ENCODE measurements at regions not wholly inside any gene's neighbourhood (a gene's known extent, or its start where the extent isn't known, plus 50 kb on each side); places are given as distances from the start of the nearest gene placed in this dataset.
"Not testable (repeated sequence)": the region's sequence is repeated elsewhere in the genome, so short reads cannot be mapped to it uniquely, and the experiment has no call there.

- no peak for DNase-seq
Observed at GRCh38 chr11:103585911-103586310, 450.5 kb upstream of the DDI1 start.

GRCh38 chr11:103586756-103587155 is 449.7 kb upstream of the DDI1 start:
- DNase-seq = no peak

- no peak for DNase-seq
Observed at GRCh38 chr11:103587901-103588788, 448.3 kb upstream of the DDI1 start.

GRCh38 chr11:103591554-103591953 is 444.9 kb upstream of the DDI1 start:
- DNase-seq = no peak

- DNase-seq = no peak
Observed at GRCh38 chr11:103594283-103594682, 442.2 kb upstream of the DDI1 start.

- DNase-seq = no peak
Observed at GRCh38 chr11:103596315-103596714, 440.1 kb upstream of the DDI1 start.

GRCh38 chr11:103601225-103601846 is 435.1 kb upstream of the DDI1 start:
- DNase-seq = no peak

- DNase-seq = no peak
Observed at GRCh38 chr11:103602840-103603239, 433.6 kb upstream of the DDI1 start.

- DNase-seq = no peak
Observed at GRCh38 chr11:103604310-103604709, 432.1 kb upstream of the DDI1 start.

- DNase-seq = no peak
Observed at GRCh38 chr11:103608566-103608965, 427.9 kb upstream of the DDI1 start.

- no peak for DNase-seq
Observed at GRCh38 chr11:103609117-103610066, 427.0 kb upstream of the DDI1 start.

- DNase-seq = no peak
Observed at GRCh38 chr11:103610435-103610834, 426.0 kb upstream of the DDI1 start.

- DNase-seq = not testable (repeated sequence)
Observed at GRCh38 chr11:103611526-103612260, 424.7 kb upstream of the DDI1 start.

GRCh38 chr11:103612451-103612850 is 424.0 kb upstream of the DDI1 start:
- DNase-seq = not testable (repeated sequence)

GRCh38 chr11:103616586-103616985 is 419.9 kb upstream of the DDI1 start:
- DNase-seq = not testable (repeated sequence)

GRCh38 chr11:103618528-103618927 is 417.9 kb upstream of the DDI1 start:
- no peak for DNase-seq

GRCh38 chr11:103619480-103619879 is 417.0 kb upstream of the DDI1 start:
- DNase-seq = no peak

- no peak for DNase-seq
Observed at GRCh38 chr11:103619938-103620337, 416.5 kb upstream of the DDI1 start.

GRCh38 chr11:103622296-103622695 is 414.1 kb upstream of the DDI1 start:
- DNase-seq = no peak

- DNase-seq = no peak
Observed at GRCh38 chr11:103623933-103624332, 412.5 kb upstream of the DDI1 start.

GRCh38 chr11:103624708-103625623 is 411.5 kb upstream of the DDI1 start:
- no peak for DNase-seq

Data from activated CD4-positive, alpha-beta T cell treated with anti-CD3 and anti-CD28 coated beads, Interleukin-2, amount 50 U/mL, for 4 hours (primary cell).